ENCODE measurements at regions not wholly inside any gene's neighbourhood (a gene's known extent, or its start where the extent isn't known, plus 50 kb on each side); places are given as distances from the start of the nearest gene placed in this dataset.

GRCh38 chr1:229162825-229163515 is 107.9 kb upstream of the RAB4A start:
- TF ChIP-seq SUZ12 (IDR thresholded peaks at IDR 0.05; ENCODE audit: extremely low read depth, insufficient read depth, insufficient read length) (no peak), ZNF274 (IDR thresholded peaks at IDR 0.05; ENCODE audit: low read depth, low read length) (no peak), YY1 (IDR thresholded peaks at IDR 0.05; ENCODE audit: insufficient read depth, insufficient read length) (no peak)

All from NT2/D1 (cell line).